Psoas muscle (tissue), 7 donors: ENCODE measurements at regions not wholly inside any gene's neighbourhood (a gene's known extent, or its start where the extent isn't known, plus 50 kb on each side); places are given as distances from the start of the nearest gene placed in this dataset.
"Not testable (repeated sequence)": the region's sequence is repeated elsewhere in the genome, so short reads cannot be mapped to it uniquely, and the experiment has no call there.

Experiments used
- ATAC-seq, 4 donors: fragments of 200-7000 bp; cut with Tn5 transposase; one replicate each; pipeline ENCODE4 v1.9.1; 2020; ENCODE audit warnings: moderate library complexity in 3 of 4, mild to moderate bottlenecking in 2 of 4
- DNase-seq, 2 donors: peaks; one replicate each; pipeline ENCODE4 v3.0.0-alpha.2; 2020
- H3K27ac ChIP-seq: fragments of 200-600 bp; one replicate; pipeline ENCODE4 v1.8.0; 2022
- H3K27me3 ChIP-seq, 3 donors: fragments of 200-600 bp in 1 of 3; one replicate each; pipeline versions ENCODE4 v1.6.1 to v1.8.0; 2013 to 2022; ENCODE audit warnings: low read length in 2 of 3, mild to moderate bottlenecking in 2 of 3, moderate library complexity in 1 of 3; ENCODE audit not compliant: insufficient read depth in 3 of 3
- H3K36me3 ChIP-seq, 2 donors: fragments of 200-600 bp in 1 of 2; one replicate each; pipeline versions ENCODE4 v1.6.1 to v1.8.0; 2013 to 2022; ENCODE audit warnings: low read depth in 1 of 2, mild to moderate bottlenecking in 1 of 2, moderate library complexity in 1 of 2; ENCODE audit not compliant: insufficient read depth in 1 of 2
- H3K4me1 ChIP-seq: fragments of 200-600 bp; one replicate; pipeline ENCODE4 v1.8.0; 2022
- H3K4me3 ChIP-seq: fragments of 200-600 bp; one replicate; pipeline ENCODE4 v1.8.0; 2022; ENCODE audit warnings: mild to moderate bottlenecking
- H3K9me3 ChIP-seq: fragments of 200-600 bp; one replicate; pipeline ENCODE4 v1.8.0; 2022
- WGBS, 3 donors: extraction: QIAGEN DNeasy Blood & Tissue Kit; methylation state at CpG; one replicate each; pipeline versions ENCODE4 v1.1.6 to v1.1.7; 2013; 5-methylcytosine and 5-hydroxymethylcytosine counted together
- intact Hi-C, 2 donors: fragments of 100-400 bp; cut with DNase I; formaldehyde crosslinking; loops; one replicate each; pipeline versions ENCODE4 v1.11.0 to v1.14.2; 2022
- TF ChIP-seq, protein P1 (sequence below): fragments of 200-600 bp; IDR thresholded peaks from one replicate; pipeline ENCODE4 v1.8.0; 2022; ENCODE audit warnings: antibody characterized with exemption
- donor health status: healthy with polysubstance abuse.
- donor health status: DM: no; HTN: no; CAD: no; lungs with moderate emphysema.
- donor health status: Bipolar disorder and iron deficiency.
- donor health status: healthy.
- donor health status: DM: yes; HTN: yes; CAD: no.
- donor health status: DM: no; HTN: no; CAD: no.
- donor health status: DM: yes; HTN: yes; CAD: no.

DNA sequence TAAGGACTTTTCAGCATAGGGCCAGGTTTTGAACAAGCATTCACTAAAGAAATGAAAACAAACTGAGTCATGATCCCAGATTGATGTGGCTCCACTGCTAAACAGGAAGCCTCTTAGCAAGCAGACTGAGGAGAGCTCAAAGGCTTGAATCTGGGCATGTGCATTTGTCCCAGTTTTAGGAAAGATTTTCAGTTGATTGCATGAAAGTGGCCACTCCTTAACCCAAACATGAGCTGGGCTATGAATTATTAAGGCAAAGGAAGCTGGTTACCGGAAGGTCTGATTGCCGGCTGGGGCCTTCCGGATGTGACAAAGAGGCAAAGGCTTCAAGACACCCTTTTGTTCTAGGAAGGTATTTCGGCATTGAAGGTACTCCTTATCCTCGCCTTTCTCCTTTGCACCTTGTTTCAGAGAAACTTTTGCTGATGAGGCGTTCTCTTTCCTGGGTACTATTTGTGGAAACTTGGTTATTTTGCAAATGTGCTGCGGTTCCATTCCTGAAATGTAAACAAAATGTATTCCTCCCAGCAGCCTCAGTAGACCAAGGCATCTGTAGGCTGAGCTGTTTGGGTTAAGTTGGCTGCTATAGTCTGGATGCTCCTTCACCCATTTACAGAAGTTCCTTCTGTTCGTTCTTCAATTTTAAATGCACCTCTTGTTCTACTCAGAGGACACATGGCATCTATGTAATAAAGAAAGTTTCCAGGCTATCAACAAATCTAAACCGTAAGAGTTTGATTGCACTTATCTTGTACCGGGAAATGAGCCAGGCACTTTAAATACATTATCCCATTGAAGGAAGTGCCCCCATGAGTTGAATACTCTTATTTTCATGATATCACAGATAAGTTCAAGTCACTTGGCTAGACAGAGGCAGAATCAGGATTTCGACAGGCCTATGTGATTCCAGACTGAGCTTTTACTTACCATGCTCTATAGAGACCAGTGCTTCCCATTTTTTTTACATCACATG, 115.6 kb upstream of the METAP2 start:
- H3K4me1 ChIP-seq, result no peaks in the 10 kb centered on the region
- no peaks in the 10 kb centered on the region for H3K36me3 ChIP-seq
- no peaks in the 10 kb centered on the region for H3K9me3 ChIP-seq
- H3K27me3 ChIP-seq, result no peaks in the 10 kb centered on the region
- H3K27ac ChIP-seq, result no peak overlapping the region
- no peak for ATAC-seq
- WGBS, 3 donors, result 84 to 86% (median 86%) methylated on average over 11 of the region's 11 CpGs
- DNase-seq, result no peak
- TF ChIP-seq, protein P1, sequence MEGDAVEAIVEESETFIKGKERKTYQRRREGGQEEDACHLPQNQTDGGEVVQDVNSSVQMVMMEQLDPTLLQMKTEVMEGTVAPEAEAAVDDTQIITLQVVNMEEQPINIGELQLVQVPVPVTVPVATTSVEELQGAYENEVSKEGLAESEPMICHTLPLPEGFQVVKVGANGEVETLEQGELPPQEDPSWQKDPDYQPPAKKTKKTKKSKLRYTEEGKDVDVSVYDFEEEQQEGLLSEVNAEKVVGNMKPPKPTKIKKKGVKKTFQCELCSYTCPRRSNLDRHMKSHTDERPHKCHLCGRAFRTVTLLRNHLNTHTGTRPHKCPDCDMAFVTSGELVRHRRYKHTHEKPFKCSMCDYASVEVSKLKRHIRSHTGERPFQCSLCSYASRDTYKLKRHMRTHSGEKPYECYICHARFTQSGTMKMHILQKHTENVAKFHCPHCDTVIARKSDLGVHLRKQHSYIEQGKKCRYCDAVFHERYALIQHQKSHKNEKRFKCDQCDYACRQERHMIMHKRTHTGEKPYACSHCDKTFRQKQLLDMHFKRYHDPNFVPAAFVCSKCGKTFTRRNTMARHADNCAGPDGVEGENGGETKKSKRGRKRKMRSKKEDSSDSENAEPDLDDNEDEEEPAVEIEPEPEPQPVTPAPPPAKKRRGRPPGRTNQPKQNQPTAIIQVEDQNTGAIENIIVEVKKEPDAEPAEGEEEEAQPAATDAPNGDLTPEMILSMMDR, result no peak
- H3K4me3 ChIP-seq, result no peak overlapping the region
- intact Hi-C loops, result loop anchor here in 1 of 2 donors (10.0 kb wide), 1 partner anchor 176 kb away; no protein-coding TSS in a partner anchor

DNA sequence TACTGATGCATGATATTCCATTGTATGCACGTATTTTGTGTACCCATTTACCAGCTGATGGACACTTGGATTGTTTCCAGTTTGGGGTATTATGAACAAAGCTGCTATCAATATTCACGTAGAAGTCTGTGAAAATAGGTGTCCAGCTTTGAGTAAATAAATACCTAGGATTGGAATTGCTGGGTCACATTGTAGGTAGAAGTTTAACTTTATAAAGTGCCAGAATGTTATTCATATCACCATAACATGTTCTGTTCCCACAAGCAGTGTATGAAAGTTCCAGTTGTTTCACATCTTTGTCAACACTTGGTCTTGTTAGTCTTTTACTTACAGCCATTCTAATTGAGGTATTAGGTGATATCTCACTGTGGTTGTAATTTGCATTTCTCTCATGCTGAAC, 108.0 kb upstream of the METAP2 start:
- no peak for ATAC-seq
- Histone ChIP-seq H3K9me3 (no peaks in the 10 kb centered on the region), H3K36me3 (no peaks in the 10 kb centered on the region), H3K4me1 (no peaks in the 10 kb centered on the region), H3K27me3 (no peaks in the 10 kb centered on the region), H3K4me3 (no peak overlapping the region), H3K27ac (no peak overlapping the region)
- 62 to 82% (median 72%) methylated on average over 2 of the region's 2 CpGs for WGBS, 3 donors
- TF ChIP-seq, protein P1, result no peak
- intact Hi-C loops, result no loop called here
- no peak for DNase-seq

DNA sequence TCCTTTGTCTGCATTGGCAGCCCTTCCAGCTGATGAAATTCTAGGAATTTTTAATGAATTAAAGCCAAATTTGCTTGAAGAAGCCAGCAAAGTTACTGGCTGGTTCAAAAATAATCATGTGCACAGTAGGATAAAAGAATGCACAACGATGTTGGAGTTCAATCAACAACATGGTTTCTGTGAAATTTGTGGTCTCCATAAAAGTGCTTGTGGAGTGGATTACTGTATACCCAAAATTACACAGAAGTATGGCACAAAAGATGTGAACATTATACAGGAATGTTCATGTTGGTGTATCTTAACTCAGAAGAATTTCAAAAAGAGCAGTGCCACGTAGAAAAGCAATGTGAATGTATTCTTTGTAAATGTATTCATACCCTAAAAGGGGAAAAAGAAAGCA, 105.0 kb upstream of the METAP2 start:
- Histone ChIP-seq H3K27ac (no peak overlapping the region), H3K4me1 (no peaks in the 10 kb centered on the region), H3K27me3 (no peaks in the 10 kb centered on the region), H3K4me3 (no peak overlapping the region), H3K36me3 (no peaks in the 10 kb centered on the region), H3K9me3 (no peaks in the 10 kb centered on the region)
- DNase-seq, result no peak
- TF ChIP-seq, protein P1, result no peak
- intact Hi-C loops, result no loop called here
- 50 to 55% (median 55%) methylated on average over 2 of the region's 2 CpGs for WGBS, 3 donors
- ATAC-seq, result no peak

DNA sequence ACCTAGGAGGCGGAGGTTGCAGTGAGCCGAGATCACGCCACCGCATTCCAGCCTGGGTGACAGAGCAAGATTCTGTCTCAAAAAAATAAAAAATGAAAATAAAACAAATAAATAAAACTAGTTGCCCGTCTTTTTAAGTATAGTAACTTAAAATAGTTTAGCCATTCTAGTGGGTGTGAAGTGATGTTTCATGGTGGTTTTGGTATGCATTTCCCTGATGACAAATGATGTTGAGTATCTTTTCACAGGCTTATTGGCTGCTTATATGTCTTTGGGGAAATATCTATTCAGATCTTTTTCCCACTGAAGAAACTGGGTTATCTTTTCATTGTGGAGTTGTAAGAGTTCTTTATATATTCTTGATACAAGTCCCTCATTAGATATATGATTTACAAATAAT, 102.4 kb upstream of the METAP2 start:
- no peaks in the 10 kb centered on the region for H3K4me1 ChIP-seq
- H3K36me3 ChIP-seq, result no peaks in the 10 kb centered on the region
- H3K4me3 ChIP-seq, result no peak overlapping the region
- no peaks in the 10 kb centered on the region for H3K9me3 ChIP-seq
- TF ChIP-seq, protein P1, result no peak
- intact Hi-C loops, result no loop called here
- H3K27me3 ChIP-seq, result no peaks in the 10 kb centered on the region
- ATAC-seq (no peak), DNase-seq (no peak)
- no peak overlapping the region for H3K27ac ChIP-seq
- 93 to 96% (median 95%) methylated on average over 5 of the region's 5 CpGs for WGBS, 3 donors

DNA sequence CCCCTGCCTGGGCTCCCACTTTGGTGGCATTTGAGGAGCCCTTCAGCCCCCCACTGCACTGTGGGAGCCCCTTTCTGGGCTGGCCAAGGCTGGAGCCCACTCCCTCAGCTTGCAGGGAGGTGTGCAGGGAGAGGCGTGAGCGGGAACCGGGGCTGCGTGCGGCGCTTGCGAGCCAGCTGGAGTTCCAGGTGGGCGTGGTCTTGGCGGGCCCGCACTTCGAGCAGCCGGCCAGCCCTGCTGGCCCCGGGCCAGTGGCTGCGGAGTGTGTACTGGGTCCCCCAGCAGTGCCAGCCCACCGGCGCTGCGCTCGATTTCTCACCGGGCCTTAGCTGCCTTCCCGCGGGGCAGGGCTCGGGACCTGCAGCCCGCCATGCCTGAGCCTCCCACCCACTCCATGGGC, 94.5 kb upstream of the METAP2 start:
- ATAC-seq, H3K27me3 ChIP-seq, intact Hi-C loops, H3K9me3 ChIP-seq, H3K36me3 ChIP-seq, H3K4me1 ChIP-seq, DNase-seq, H3K4me3 ChIP-seq, H3K27ac ChIP-seq: not testable (repeated sequence)
- 75 to 92% (median 85%) methylated on average over 8 to 11 of the region's 23 CpGs for WGBS, 3 donors

DNA sequence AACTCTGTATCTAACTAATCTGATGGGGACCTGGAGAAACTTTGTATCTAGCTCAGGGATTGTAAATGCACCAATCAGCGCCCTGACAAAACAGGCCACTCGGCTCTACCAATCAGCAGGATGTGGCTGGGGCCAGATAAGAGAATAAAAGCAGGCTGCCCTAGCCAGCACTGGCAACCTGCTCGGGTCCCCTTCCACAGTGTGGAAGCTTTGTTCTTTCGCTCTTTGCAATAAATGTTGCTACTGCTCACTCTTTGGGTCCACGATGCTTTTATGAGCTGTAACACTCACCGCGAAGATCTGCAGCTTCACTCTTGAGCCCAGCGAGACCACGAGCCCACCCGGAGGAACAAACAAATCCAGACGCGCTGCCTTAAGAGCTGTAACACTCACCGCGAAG, 93.6 kb upstream of the METAP2 start:
- H3K4me1 ChIP-seq, result peaks cover 17% of the 10 kb centered on the region
- DNase-seq, H3K36me3 ChIP-seq, ATAC-seq, H3K27ac ChIP-seq, H3K4me3 ChIP-seq, intact Hi-C loops, H3K9me3 ChIP-seq, H3K27me3 ChIP-seq: not testable (repeated sequence)
- 75 to 77% (median 77%) methylated on average over 14 of the region's 14 CpGs for WGBS, 3 donors
